AG04449 (cell line): ENCODE measurements at regions not wholly inside any gene's neighbourhood (a gene's known extent, or its start where the extent isn't known, plus 50 kb on each side); places are given as distances from the start of the nearest gene placed in this dataset.

Experiments
- CTCF ChIA-PET: fragments of 350-600 bp; formaldehyde crosslinking; extraction: SDS; loops from one replicate; lab custom pipeline; 2021; ENCODE audit warnings: antibody characterized with exemption; lab: Yijun Ruan, JAX
- POLR2A ChIA-PET: fragments of 400-600, 350-600 bp; formaldehyde crosslinking; extraction: SDS; loops from one replicate; lab custom pipeline; 2020; ENCODE audit warnings: antibody characterized with exemption, inconsistent platforms; lab: Yijun Ruan, JAX
- DNase-seq: peaks from one replicate; pipeline ENCODE4 v3.0.0-alpha.2; 2010; ENCODE audit warnings: low read depth, low spot score
- H3K4me3 ChIP-seq: 2 replicates; pipeline ENCODE4 v1.5.1; 2011; ENCODE audit warnings: low read depth, mild to moderate bottlenecking, control low read depth, low read length
- CTCF ChIP-seq: IDR thresholded peaks from one replicate; pipeline ENCODE4 v1.5.1; 2011; ENCODE audit warnings: mild to moderate bottlenecking, moderate library complexity, low read length, control low read depth, inconsistent platforms; ENCODE audit not compliant: insufficient read depth; ENCODE audit errors: missing control alignments

GRCh38 chr17:34874478-34874877, 86.8 kb downstream of the CCT6B start:
- no peak overlapping the region for H3K4me3 ChIP-seq
- CTCF ChIA-PET, result no interaction called here
- POLR2A ChIA-PET, result no interaction called here
- TF ChIP-seq CTCF, result no peak
- no peak for DNase-seq

- CTCF ChIA-PET, result no interaction called here
- DNase-seq, result no peak
- no peak for TF ChIP-seq CTCF
- no peak overlapping the region for H3K4me3 ChIP-seq
- POLR2A ChIA-PET, result no interaction called here
Observed at GRCh38 chr17:34872640-34873039, 88.6 kb downstream of the CCT6B start.

GRCh38 chr17:34869641-34870040, 91.6 kb downstream of the CCT6B start:
- DNase-seq, result no peak
- TF ChIP-seq CTCF, result no peak
- no peak overlapping the region for H3K4me3 ChIP-seq
- ChIA-PET POLR2A (no interaction called here), CTCF (no interaction called here)

GRCh38 chr17:34865716-34866115, 95.5 kb downstream of the CCT6B start:
- no peak for TF ChIP-seq CTCF
- no peak overlapping the region for H3K4me3 ChIP-seq
- no peak for DNase-seq
- ChIA-PET CTCF (no interaction called here), POLR2A (no interaction called here)

- CTCF ChIA-PET, result no interaction called here
- no peak for TF ChIP-seq CTCF
- DNase-seq, result no peak
- H3K4me3 ChIP-seq, result no peak overlapping the region
- POLR2A ChIA-PET, result no interaction called here
Observed at GRCh38 chr17:34862384-34862783, 98.9 kb downstream of the CCT6B start.

GRCh38 chr17:34861864-34862263, 99.4 kb downstream of the CCT6B start:
- TF ChIP-seq CTCF, result no peak
- no peak overlapping the region for H3K4me3 ChIP-seq
- DNase-seq, result no peak
- POLR2A ChIA-PET, result no interaction called here
- CTCF ChIA-PET, result no interaction called here
